HG03045 (cell line): ENCODE measurements at regions not wholly inside any gene's neighbourhood (a gene's known extent, or its start where the extent isn't known, plus 50 kb on each side); places are given as distances from the start of the nearest gene placed in this dataset.

Experiments used
- ATAC-seq: cut with Tn5 transposase; IDR thresholded peaks from one replicate; pipeline ENCODE4 v1.9.1; 2021; ENCODE audit warnings: mild to moderate bottlenecking, moderate library complexity; ENCODE audit not compliant: unreplicated experiment

- no peak for ATAC-seq
Observed at GRCh38 chr14:29102996-29103395, 336.4 kb downstream of the FOXG1 start.

GRCh38 chr14:29108908-29109307, 342.3 kb downstream of the FOXG1 start:
- no peak for ATAC-seq

- no peak for ATAC-seq
Observed at GRCh38 chr14:29109589-29109988, 343.0 kb downstream of the FOXG1 start.

- no peak for ATAC-seq
Observed at GRCh38 chr14:29111554-29111953, 345.0 kb downstream of the FOXG1 start.

GRCh38 chr14:29123017-29123416, 356.4 kb downstream of the FOXG1 start:
- ATAC-seq: no peak

GRCh38 chr14:29126361-29126760, 359.8 kb downstream of the FOXG1 start:
- ATAC-seq: no peak

GRCh38 chr14:29126865-29127264, 360.3 kb downstream of the FOXG1 start:
- no peak for ATAC-seq

- no peak for ATAC-seq
Observed at GRCh38 chr14:29140016-29140415, 373.4 kb downstream of the FOXG1 start.

GRCh38 chr14:29144621-29145020, 378.0 kb downstream of the FOXG1 start:
- ATAC-seq: no peak

- ATAC-seq: no peak
Observed at GRCh38 chr14:29148221-29148620, 381.6 kb downstream of the FOXG1 start.

- ATAC-seq: no peak
Observed at GRCh38 chr14:29149798-29150197, 383.2 kb downstream of the FOXG1 start.

- no peak for ATAC-seq
Observed at GRCh38 chr14:29150659-29151058, 384.1 kb downstream of the FOXG1 start.

- no peak for ATAC-seq
Observed at GRCh38 chr14:29156096-29156495, 389.5 kb downstream of the FOXG1 start.

GRCh38 chr14:29161593-29161992, 395.0 kb downstream of the FOXG1 start:
- no peak for ATAC-seq

GRCh38 chr14:29163109-29163508, 396.5 kb downstream of the FOXG1 start:
- ATAC-seq: no peak

- ATAC-seq: no peak
Observed at GRCh38 chr14:29165431-29165830, 398.8 kb downstream of the FOXG1 start.

GRCh38 chr14:29166507-29166906, 399.9 kb downstream of the FOXG1 start:
- no peak for ATAC-seq

- no peak for ATAC-seq
Observed at GRCh38 chr14:29168149-29168548, 401.6 kb downstream of the FOXG1 start.

GRCh38 chr14:29169408-29169807, 402.8 kb downstream of the FOXG1 start:
- no peak for ATAC-seq

GRCh38 chr14:29175706-29176105, 409.1 kb downstream of the FOXG1 start:
- ATAC-seq: no peak

GRCh38 chr14:29176876-29177275, 410.3 kb downstream of the FOXG1 start:
- no peak for ATAC-seq

GRCh38 chr14:29178971-29179370, 412.4 kb downstream of the FOXG1 start:
- no peak for ATAC-seq

GRCh38 chr14:29191092-29191491, 424.5 kb downstream of the FOXG1 start:
- ATAC-seq: no peak

- ATAC-seq: no peak
Observed at GRCh38 chr14:29197557-29197956, 431.0 kb downstream of the FOXG1 start.
